ENCODE measurements at regions not wholly inside any gene's neighbourhood (a gene's known extent, or its start where the extent isn't known, plus 50 kb on each side); places are given as distances from the start of the nearest gene placed in this dataset.

DNA sequence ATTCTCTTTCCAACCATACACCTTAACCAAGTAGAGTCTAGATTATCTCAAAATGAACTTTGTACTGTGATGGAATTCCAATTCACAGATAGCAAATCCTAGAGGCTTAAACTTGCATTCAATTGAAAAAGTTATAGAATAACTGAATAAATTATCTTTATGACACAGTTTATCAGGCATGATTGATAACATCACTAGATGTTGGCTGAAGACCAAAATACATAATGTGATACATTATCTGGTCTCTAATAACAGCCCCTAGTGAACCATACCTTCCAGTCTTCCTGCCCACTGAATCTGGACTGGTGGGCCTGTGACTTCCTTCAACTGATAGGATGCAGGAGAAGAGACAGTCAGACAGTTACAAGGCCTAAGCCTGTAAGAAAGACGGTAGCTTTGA is 165.2 kb upstream of the CMC1 start:
- H3K36me3 ChIP-seq (replicated peaks in 1 of 2; ENCODE audit: control insufficient read depth in 2 of 2, insufficient read depth in 2 of 2, low read length in 2 of 2), result no peaks in the 10 kb centered on the region
- no peak overlapping the region for H3K4ac ChIP-seq (ENCODE audit: low read length)
- no peak overlapping the region for H3K9ac ChIP-seq (ENCODE audit: low read depth, low read length, poor library complexity)
- H2BK120ac ChIP-seq (ENCODE audit: low read depth, low read length), result no peak overlapping the region
- no peak overlapping the region for H3K18ac ChIP-seq (ENCODE audit: low read length)
- H3K4me3 ChIP-seq (ENCODE audit: low read length in 2 of 2), result no peak overlapping the region
- H2BK5ac ChIP-seq (ENCODE audit: low read length), result no peak overlapping the region
- DNase-seq (ENCODE audit: low spot score), result no peak
- no peaks in the 10 kb centered on the region for H3K79me1 ChIP-seq (ENCODE audit: low read depth, low read length)
- no CpG with 5 or more reads among the region's 1 CpG for WGBS, 2 donors (ENCODE audit: extremely low coverage in 2 of 2, insufficient read length in 2 of 2, insufficient replicate concordance in 1 of 2)
- no peak overlapping the region for H4K91ac ChIP-seq (ENCODE audit: low read depth, low read length, poor library complexity)
- no peak overlapping the region for H3K4me2 ChIP-seq (ENCODE audit: insufficient read depth, low read length, poor library complexity, severe bottlenecking)
- no peak overlapping the region for H2AFZ ChIP-seq (ENCODE audit: low read length)
- H3K23ac ChIP-seq (ENCODE audit: low read depth, low read length, poor library complexity), result no peak overlapping the region
- H2BK12ac ChIP-seq (ENCODE audit: low read length), result no peak overlapping the region
- H2AK5ac ChIP-seq (ENCODE audit: low read depth, low read length), result no peak overlapping the region
- no peak overlapping the region for H2BK15ac ChIP-seq (ENCODE audit: low read length)
- no peak overlapping the region for H4K8ac ChIP-seq (ENCODE audit: low read depth, low read length)
- H3K27me3 ChIP-seq (ENCODE audit: control insufficient read depth in 3 of 3, insufficient read depth in 3 of 3, low read depth in 1 of 3, low read length in 3 of 3), result peaks cover 0 to 34% (median 0%) of the 10 kb centered on the region in 3 experiments
- H3K27ac ChIP-seq (replicated peaks; ENCODE audit: low read length), result no peak overlapping the region
- H3K9me3 ChIP-seq (replicated peaks in 1 of 2; ENCODE audit: control insufficient read depth in 2 of 2, insufficient read depth in 1 of 2, low read depth in 1 of 2, low read length in 2 of 2), result no peaks in the 10 kb centered on the region
- H3K4me1 ChIP-seq (ENCODE audit: control insufficient read depth in 2 of 2, insufficient read depth in 1 of 2, low read depth in 1 of 2, low read length in 2 of 2), result peaks cover 4 to 8% of the 10 kb centered on the region in 2 donors
- H3K14ac ChIP-seq (ENCODE audit: low read length), result no peak overlapping the region

DNA sequence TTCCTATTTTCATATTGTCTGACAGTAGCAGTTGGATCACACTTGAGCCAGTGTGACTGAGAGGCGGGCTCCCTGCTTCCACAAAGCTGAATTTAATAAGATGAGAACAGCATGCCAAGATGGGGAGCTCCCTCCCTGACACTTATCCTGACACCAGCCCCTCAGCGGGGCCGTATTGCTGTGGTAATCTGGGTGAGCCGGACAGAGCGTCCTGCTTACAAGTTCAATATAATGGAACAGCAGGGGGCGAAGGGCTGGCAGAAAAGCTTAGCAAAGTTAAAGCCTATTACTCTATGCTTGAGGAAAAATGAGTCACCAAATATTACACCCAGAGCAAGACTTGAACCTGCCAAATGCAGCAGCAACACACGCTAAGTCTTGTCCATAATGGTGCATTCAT is 163.8 kb upstream of the CMC1 start:
- H4K91ac ChIP-seq (ENCODE audit: low read depth, low read length, poor library complexity), result no peak overlapping the region
- no peak overlapping the region for H2BK15ac ChIP-seq (ENCODE audit: low read length)
- no peak overlapping the region for H3K4ac ChIP-seq (ENCODE audit: low read length)
- no peaks in the 10 kb centered on the region for H3K36me3 ChIP-seq (replicated peaks in 1 of 2; ENCODE audit: control insufficient read depth in 2 of 2, insufficient read depth in 2 of 2, low read length in 2 of 2)
- H2AK5ac ChIP-seq (ENCODE audit: low read depth, low read length), result no peak overlapping the region
- H3K4me3 ChIP-seq (ENCODE audit: low read length in 2 of 2), result no peak overlapping the region
- no peak overlapping the region for H3K14ac ChIP-seq (ENCODE audit: low read length)
- H2AFZ ChIP-seq (ENCODE audit: low read length), result no peak overlapping the region
- no peak overlapping the region for H4K8ac ChIP-seq (ENCODE audit: low read depth, low read length)
- H2BK5ac ChIP-seq (ENCODE audit: low read length), result no peak overlapping the region
- no peak overlapping the region for H3K9ac ChIP-seq (ENCODE audit: low read depth, low read length, poor library complexity)
- H3K23ac ChIP-seq (ENCODE audit: low read depth, low read length, poor library complexity), result no peak overlapping the region
- H3K79me1 ChIP-seq (ENCODE audit: low read depth, low read length), result no peaks in the 10 kb centered on the region
- H3K9me3 ChIP-seq (replicated peaks in 1 of 2; ENCODE audit: control insufficient read depth in 2 of 2, insufficient read depth in 1 of 2, low read depth in 1 of 2, low read length in 2 of 2), result no peaks in the 10 kb centered on the region
- no peak overlapping the region for H2BK12ac ChIP-seq (ENCODE audit: low read length)
- H3K4me2 ChIP-seq (ENCODE audit: insufficient read depth, low read length, poor library complexity, severe bottlenecking), result no peak overlapping the region
- no peak overlapping the region for H3K18ac ChIP-seq (ENCODE audit: low read length)
- H3K27me3 ChIP-seq (ENCODE audit: control insufficient read depth in 3 of 3, insufficient read depth in 3 of 3, low read depth in 1 of 3, low read length in 3 of 3), result peaks cover 0 to 41% (median 0%) of the 10 kb centered on the region in 3 experiments
- WGBS, 2 donors (ENCODE audit: extremely low coverage in 2 of 2, insufficient read length in 2 of 2, insufficient replicate concordance in 1 of 2), result no CpG with 5 or more reads among the region's 7 CpGs
- peak; percentile 40 for DNase-seq (ENCODE audit: low spot score)
- H2BK120ac ChIP-seq (ENCODE audit: low read depth, low read length), result no peak overlapping the region
- peaks cover 4 to 8% of the 10 kb centered on the region in 2 donors for H3K4me1 ChIP-seq (ENCODE audit: control insufficient read depth in 2 of 2, insufficient read depth in 1 of 2, low read depth in 1 of 2, low read length in 2 of 2)
- no peak overlapping the region for H3K27ac ChIP-seq (replicated peaks; ENCODE audit: low read length)

DNA sequence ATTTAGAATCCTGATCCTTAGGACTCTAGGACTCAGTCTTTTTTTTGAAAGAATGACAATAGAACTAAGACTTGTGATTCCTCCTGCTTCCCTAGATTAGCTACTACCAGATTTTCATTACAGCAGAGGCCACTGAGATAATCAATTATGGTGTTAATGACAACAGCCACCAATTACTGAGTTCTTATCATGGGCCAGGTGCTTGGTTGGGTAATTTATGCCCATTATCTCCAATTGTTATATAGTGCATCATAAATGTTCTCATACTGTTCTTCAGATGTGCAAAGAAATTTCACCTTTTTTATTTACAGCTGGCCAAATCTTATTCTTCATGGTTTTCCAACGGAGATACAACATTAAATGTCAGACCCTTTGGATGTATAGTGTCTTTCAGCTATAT is 162.9 kb upstream of the CMC1 start:
- Histone ChIP-seq H3K14ac (ENCODE audit: low read length) (no peak overlapping the region), H3K4me2 (ENCODE audit: insufficient read depth, low read length, poor library complexity, severe bottlenecking) (no peak overlapping the region), H3K9me3 (replicated peaks in 1 of 2; ENCODE audit: control insufficient read depth in 2 of 2, insufficient read depth in 1 of 2, low read depth in 1 of 2, low read length in 2 of 2) (no peaks in the 10 kb centered on the region), H2BK120ac (ENCODE audit: low read depth, low read length) (no peak overlapping the region), H3K4me3 (ENCODE audit: low read length in 2 of 2) (no peak overlapping the region), H3K79me1 (ENCODE audit: low read depth, low read length) (no peaks in the 10 kb centered on the region), H2BK5ac (ENCODE audit: low read length) (no peak overlapping the region), H4K91ac (ENCODE audit: low read depth, low read length, poor library complexity) (no peak overlapping the region), H2BK15ac (ENCODE audit: low read length) (no peak overlapping the region), H4K8ac (ENCODE audit: low read depth, low read length) (no peak overlapping the region), H2BK12ac (ENCODE audit: low read length) (no peak overlapping the region), H2AFZ (ENCODE audit: low read length) (no peak overlapping the region), H3K4me1 (ENCODE audit: control insufficient read depth in 2 of 2, insufficient read depth in 1 of 2, low read depth in 1 of 2, low read length in 2 of 2) (peaks cover 4 to 8% of the 10 kb centered on the region in 2 donors), H3K27me3 (ENCODE audit: control insufficient read depth in 3 of 3, insufficient read depth in 3 of 3, low read depth in 1 of 3, low read length in 3 of 3) (peaks cover 0 to 44% (median 0%) of the 10 kb centered on the region in 3 experiments), H3K23ac (ENCODE audit: low read depth, low read length, poor library complexity) (no peak overlapping the region), H3K18ac (ENCODE audit: low read length) (no peak overlapping the region), H3K9ac (ENCODE audit: low read depth, low read length, poor library complexity) (no peak overlapping the region), H2AK5ac (ENCODE audit: low read depth, low read length) (no peak overlapping the region), H3K36me3 (replicated peaks in 1 of 2; ENCODE audit: control insufficient read depth in 2 of 2, insufficient read depth in 2 of 2, low read length in 2 of 2) (no peaks in the 10 kb centered on the region), H3K4ac (ENCODE audit: low read length) (no peak overlapping the region), H3K27ac (replicated peaks; ENCODE audit: low read length) (no peak overlapping the region)
- no peak for DNase-seq (ENCODE audit: low spot score)
- no CpG with 5 or more reads among the region's 1 CpG for WGBS, 2 donors (ENCODE audit: extremely low coverage in 2 of 2, insufficient read length in 2 of 2, insufficient replicate concordance in 1 of 2)

DNA sequence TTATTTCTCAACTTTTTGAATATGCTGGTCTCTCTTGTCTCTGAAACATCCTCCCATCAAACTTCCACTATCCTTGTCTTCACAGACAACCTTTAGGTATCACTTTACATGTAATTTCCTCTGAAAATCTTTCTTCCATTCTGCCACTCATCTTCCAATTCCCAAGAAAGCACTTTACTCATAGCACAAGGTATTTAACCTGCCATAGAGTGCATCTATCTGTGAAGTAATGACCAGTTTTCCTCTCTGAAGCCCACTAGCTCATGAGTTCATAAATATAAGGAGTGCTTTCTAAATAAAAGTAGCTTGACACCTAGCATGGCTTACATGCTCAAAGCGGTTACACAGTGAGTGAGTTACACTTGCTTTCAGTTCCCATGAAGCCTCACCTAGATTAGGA is 160.7 kb upstream of the CMC1 start:
- Histone ChIP-seq H3K23ac (ENCODE audit: low read depth, low read length, poor library complexity) (no peak overlapping the region), H3K4ac (ENCODE audit: low read length) (no peak overlapping the region), H3K14ac (ENCODE audit: low read length) (no peak overlapping the region), H3K27ac (replicated peaks; ENCODE audit: low read length) (no peak overlapping the region), H2BK12ac (ENCODE audit: low read length) (no peak overlapping the region), H3K9me3 (replicated peaks in 1 of 2; ENCODE audit: control insufficient read depth in 2 of 2, insufficient read depth in 1 of 2, low read depth in 1 of 2, low read length in 2 of 2) (no peaks in the 10 kb centered on the region), H4K91ac (ENCODE audit: low read depth, low read length, poor library complexity) (no peak overlapping the region), H2AFZ (ENCODE audit: low read length) (no peak overlapping the region), H3K4me3 (ENCODE audit: low read length in 2 of 2) (no peak overlapping the region), H3K27me3 (ENCODE audit: control insufficient read depth in 3 of 3, insufficient read depth in 3 of 3, low read depth in 1 of 3, low read length in 3 of 3) (peaks cover 0 to 47% (median 0%) of the 10 kb centered on the region in 3 experiments), H2BK120ac (ENCODE audit: low read depth, low read length) (no peak overlapping the region), H3K4me2 (ENCODE audit: insufficient read depth, low read length, poor library complexity, severe bottlenecking) (no peak overlapping the region), H3K79me1 (ENCODE audit: low read depth, low read length) (no peaks in the 10 kb centered on the region), H2BK15ac (ENCODE audit: low read length) (no peak overlapping the region), H3K4me1 (ENCODE audit: control insufficient read depth in 2 of 2, insufficient read depth in 1 of 2, low read depth in 1 of 2, low read length in 2 of 2) (peaks cover 4 to 8% of the 10 kb centered on the region in 2 donors), H2AK5ac (ENCODE audit: low read depth, low read length) (no peak overlapping the region), H3K36me3 (replicated peaks in 1 of 2; ENCODE audit: control insufficient read depth in 2 of 2, insufficient read depth in 2 of 2, low read length in 2 of 2) (no peaks in the 10 kb centered on the region), H4K8ac (ENCODE audit: low read depth, low read length) (no peak overlapping the region), H3K18ac (ENCODE audit: low read length) (no peak overlapping the region), H3K9ac (ENCODE audit: low read depth, low read length, poor library complexity) (no peak overlapping the region), H2BK5ac (ENCODE audit: low read length) (no peak overlapping the region)
- DNase-seq (ENCODE audit: low spot score), result no peak
- WGBS, 2 donors (ENCODE audit: extremely low coverage in 2 of 2, insufficient read length in 2 of 2, insufficient replicate concordance in 1 of 2), result no CpG with 5 or more reads among the region's 1 CpG
